ENCODE measurements at regions not wholly inside any gene's neighbourhood (a gene's known extent, or its start where the extent isn't known, plus 50 kb on each side); places are given as distances from the start of the nearest gene placed in this dataset.

DNA sequence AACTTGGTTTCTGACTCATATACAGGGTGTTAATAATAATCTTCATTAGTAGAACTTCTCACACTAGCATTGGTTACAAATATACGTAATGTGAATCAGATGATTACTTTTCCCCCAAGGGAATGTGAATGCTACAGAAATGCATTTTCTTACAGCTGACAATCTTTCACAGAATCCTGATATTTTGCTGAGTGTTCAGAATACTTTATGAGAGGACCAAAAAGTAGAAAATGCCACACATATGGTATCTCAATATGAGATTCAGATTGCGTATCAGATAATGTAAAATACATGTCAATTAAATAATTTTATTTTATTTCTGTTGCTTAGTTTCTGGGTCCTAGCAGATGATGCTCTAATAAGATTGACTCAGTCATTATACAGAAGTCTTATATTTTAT is 979.9 kb upstream of the GBE1 start:
- H3K4me3 ChIP-seq (ENCODE audit: low read depth, low read length): no peak overlapping the region
- TF ChIP-seq, protein P1, sequence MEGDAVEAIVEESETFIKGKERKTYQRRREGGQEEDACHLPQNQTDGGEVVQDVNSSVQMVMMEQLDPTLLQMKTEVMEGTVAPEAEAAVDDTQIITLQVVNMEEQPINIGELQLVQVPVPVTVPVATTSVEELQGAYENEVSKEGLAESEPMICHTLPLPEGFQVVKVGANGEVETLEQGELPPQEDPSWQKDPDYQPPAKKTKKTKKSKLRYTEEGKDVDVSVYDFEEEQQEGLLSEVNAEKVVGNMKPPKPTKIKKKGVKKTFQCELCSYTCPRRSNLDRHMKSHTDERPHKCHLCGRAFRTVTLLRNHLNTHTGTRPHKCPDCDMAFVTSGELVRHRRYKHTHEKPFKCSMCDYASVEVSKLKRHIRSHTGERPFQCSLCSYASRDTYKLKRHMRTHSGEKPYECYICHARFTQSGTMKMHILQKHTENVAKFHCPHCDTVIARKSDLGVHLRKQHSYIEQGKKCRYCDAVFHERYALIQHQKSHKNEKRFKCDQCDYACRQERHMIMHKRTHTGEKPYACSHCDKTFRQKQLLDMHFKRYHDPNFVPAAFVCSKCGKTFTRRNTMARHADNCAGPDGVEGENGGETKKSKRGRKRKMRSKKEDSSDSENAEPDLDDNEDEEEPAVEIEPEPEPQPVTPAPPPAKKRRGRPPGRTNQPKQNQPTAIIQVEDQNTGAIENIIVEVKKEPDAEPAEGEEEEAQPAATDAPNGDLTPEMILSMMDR (IDR thresholded peaks at IDR 0.05; ENCODE audit: borderline replicate concordance, insufficient read depth, low read depth, low read length): no peak

DNA sequence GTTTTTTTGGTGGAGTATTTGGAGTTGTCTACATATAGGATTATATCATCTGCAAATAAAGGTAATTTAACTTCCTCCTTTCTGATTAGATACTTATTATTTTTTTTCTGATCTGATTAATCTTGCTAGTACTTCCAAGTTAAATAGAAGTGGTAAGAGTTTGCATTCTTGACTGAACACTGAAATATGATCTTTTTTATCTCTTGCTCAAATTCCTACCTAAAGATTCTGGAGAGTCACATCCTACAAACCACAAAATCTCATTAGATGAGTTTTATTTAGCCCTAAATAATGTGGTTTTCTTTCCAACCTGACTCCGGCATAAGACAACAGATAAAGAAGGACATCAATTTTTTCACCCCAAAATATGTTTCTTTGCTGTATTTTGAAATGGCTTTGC is 977.9 kb upstream of the GBE1 start:
- H3K4me3 ChIP-seq (ENCODE audit: low read depth, low read length): no peak overlapping the region
- TF ChIP-seq, protein P1 (IDR thresholded peaks at IDR 0.05; ENCODE audit: borderline replicate concordance, insufficient read depth, low read depth, low read length): no peak

DNA sequence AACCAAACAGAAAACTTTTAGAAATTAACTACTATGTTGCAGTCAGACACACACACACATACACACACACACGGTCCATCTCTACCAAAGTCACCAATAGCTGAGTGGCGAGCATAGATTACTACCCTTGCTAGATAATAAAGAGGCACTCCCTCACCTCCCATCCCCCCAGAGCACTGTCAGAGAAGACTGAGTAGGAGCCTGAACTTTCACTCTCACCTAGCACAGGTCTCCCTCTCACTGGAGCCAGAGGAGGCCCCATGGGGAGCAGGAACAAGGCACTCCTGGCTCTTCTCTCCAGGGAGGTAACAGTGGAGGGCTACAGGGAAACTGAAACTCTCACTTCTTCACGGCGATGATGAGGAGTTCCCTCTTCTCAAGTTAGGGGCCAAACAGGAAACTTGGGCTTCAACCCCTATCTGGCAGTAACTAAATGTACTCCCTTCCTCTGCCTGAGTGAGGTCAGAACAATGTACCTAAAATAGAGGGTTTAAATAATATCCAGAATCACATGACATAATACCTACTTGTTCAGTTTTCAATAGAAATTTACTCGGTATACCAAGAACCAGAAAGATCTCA is 975.3 kb upstream of the GBE1 start:
- no peak overlapping the region for H3K4me3 ChIP-seq (ENCODE audit: low read depth, low read length)

DNA sequence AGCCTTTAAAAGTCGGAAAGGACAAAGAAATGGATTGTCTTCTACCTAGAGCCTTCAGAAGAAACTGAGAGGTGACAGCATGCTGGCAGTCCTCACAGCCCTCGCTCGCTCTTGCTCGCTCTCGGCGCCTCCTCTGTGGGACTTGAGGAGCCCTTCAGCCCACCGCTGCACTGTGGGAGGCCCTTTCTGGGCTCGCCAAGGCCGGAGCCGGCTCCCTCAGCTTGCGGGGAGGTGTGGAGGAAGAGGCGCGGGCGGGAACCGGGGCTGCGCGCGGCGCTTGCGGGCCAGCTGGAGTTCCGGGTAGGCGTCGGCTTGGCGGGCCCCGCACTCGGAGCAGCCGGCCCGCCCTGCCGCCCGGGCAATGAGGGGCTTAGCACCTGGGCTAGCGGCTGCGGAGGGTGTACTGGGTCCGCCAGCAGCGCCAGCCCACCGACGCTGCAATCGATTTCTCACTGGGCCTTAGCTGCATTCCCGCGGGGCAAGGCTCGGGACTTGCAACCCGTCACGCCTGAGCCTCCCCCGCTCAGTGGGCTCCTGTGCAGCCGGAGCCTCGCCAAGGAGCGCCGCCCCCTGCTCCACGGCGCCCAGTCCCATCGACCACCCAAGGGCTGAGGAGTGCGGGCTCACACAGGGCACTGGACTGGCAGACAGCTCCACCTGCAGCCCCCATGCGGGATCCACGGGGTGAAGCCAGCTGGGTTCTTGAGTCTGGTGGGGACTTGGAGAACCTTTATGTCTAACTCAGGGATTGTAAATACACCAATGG is 953.8 kb upstream of the GBE1 start:
- TF ChIP-seq, protein P1 (IDR thresholded peaks at IDR 0.05; ENCODE audit: borderline replicate concordance, insufficient read depth, low read depth, low read length): no peak
- H3K4me3 ChIP-seq (ENCODE audit: low read depth, low read length): no peak overlapping the region

More for the DNA sequence above, 975.3 kb upstream of the GBE1 start:
- TF ChIP-seq, protein P1 (IDR thresholded peaks at IDR 0.05; ENCODE audit: borderline replicate concordance, insufficient read depth, low read depth, low read length): no peak

DNA sequence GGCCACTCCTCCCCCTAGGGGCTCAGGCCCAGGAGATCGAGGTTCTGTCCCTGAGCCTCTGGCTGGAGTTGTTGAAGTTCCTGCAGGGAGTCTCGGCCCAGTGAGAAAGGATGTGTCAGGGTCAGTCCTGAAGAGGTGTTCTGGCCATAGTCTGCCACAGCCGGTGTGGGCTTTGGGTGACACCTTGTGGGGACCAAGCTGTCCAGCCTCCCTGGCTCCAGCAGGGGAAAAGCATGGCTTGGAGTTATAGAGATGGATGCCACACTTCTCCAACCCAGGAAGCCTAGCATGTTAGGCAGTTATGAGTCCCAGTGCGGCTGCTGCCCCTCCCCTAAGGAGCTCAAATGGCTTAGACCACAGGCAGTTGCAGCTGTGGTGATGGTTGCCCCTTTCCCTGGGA is 945.6 kb upstream of the GBE1 start:
- TF ChIP-seq, protein P1 (IDR thresholded peaks at IDR 0.05; ENCODE audit: borderline replicate concordance, insufficient read depth, low read depth, low read length): no peak
- H3K4me3 ChIP-seq (ENCODE audit: low read depth, low read length): no peak overlapping the region

DNA sequence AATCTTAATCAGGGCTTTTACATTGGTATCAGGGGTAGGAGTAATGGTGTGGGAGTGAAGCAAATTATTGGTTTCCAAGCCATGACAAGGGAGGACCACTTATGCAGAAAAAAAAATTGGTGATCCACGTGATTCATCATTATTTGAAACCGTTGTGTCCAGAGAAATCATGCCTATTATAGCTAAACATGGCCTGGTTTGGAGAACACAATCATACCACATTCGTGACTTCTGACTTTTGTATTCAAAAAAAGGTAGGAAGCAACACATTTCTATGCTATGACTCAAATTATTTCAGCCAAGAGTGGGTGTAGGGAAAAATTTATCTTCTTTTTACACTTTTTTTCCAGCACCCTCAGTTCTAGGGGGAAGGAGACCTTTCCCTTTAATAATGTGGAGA is 924.3 kb upstream of the GBE1 start:
- TF ChIP-seq, protein P1 (IDR thresholded peaks at IDR 0.05; ENCODE audit: borderline replicate concordance, insufficient read depth, low read depth, low read length): no peak
- no peak overlapping the region for H3K4me3 ChIP-seq (ENCODE audit: low read depth, low read length)

Measured in GM12875 (cell line).